Neural progenitor cell (in vitro differentiated cells): ENCODE measurements at regions not wholly inside any gene's neighbourhood (a gene's known extent, or its start where the extent isn't known, plus 50 kb on each side); places are given as distances from the start of the nearest gene placed in this dataset.

ENCODE experiments used
- DNase-seq: peaks from one replicate; pipeline ENCODE4 v3.0.0-alpha.2; 2016; ENCODE audit warnings: low spot score
- H2AFZ ChIP-seq: fragments of 200-600 bp; sonication (generic); replicated peaks from 2 replicates; pipeline ENCODE4 v1.6.1; 2016; ENCODE audit warnings: antibody characterized with exemption
- H3F3A ChIP-seq: fragments of 200-600 bp; sonication (generic); 2 replicates; pipeline ENCODE4 v1.6.1; 2016; ENCODE audit warnings: antibody characterized with exemption, low read depth
- H3K27ac ChIP-seq: fragments of 200-600 bp; sonication (generic); 2 replicates; pipeline ENCODE4 v1.5.1; 2016; ENCODE audit warnings: mild to moderate bottlenecking
- H3K27me3 ChIP-seq: fragments of 200-600 bp; sonication (generic); 2 replicates; pipeline ENCODE4 v1.6.1; 2016; ENCODE audit warnings: mild to moderate bottlenecking, moderate library complexity
- H3K36me3 ChIP-seq: fragments of 200-600 bp; sonication (generic); 2 replicates; pipeline ENCODE4 v1.5.1; 2016
- H3K4me1 ChIP-seq: fragments of 200-600 bp; sonication (generic); 2 replicates; pipeline ENCODE4 v1.6.1; 2016; ENCODE audit warnings: mixed run types
- H3K4me2 ChIP-seq: fragments of 200-600 bp; sonication (generic); 2 replicates; pipeline ENCODE4 v1.6.1; 2016
- H3K4me3 ChIP-seq: fragments of 200-600 bp; sonication (generic); 2 replicates; pipeline ENCODE4 v1.5.1; 2016
- H3K79me2 ChIP-seq: fragments of 200-600 bp; sonication (generic); 2 replicates; pipeline ENCODE4 v1.6.1; 2016; ENCODE audit warnings: low read depth
- H3K9ac ChIP-seq: fragments of 200-600 bp; sonication (generic); 2 replicates; pipeline ENCODE4 v1.6.1; 2016
- H3K9me3 ChIP-seq: fragments of 200-600 bp; sonication (generic); 2 replicates; pipeline ENCODE4 v1.5.1; 2016; ENCODE audit warnings: low read depth
- H4K20me1 ChIP-seq: fragments of 200-600 bp; sonication (generic); 2 replicates; pipeline ENCODE4 v1.6.1; 2016; ENCODE audit warnings: low read depth
- H3K27ac Mint-ChIP-seq: 3 replicates; pipeline ENCODE4 v1.8.0; 2021; ENCODE audit warnings: mixed read lengths
- H3K27me3 Mint-ChIP-seq: 2 replicates; pipeline ENCODE4 v1.8.0; 2022; ENCODE audit warnings: low read depth, mild to moderate bottlenecking, inconsistent platforms, moderate library complexity, mixed read lengths; ENCODE audit not compliant: insufficient read depth
- H3K36me3 Mint-ChIP-seq: 3 replicates; pipeline ENCODE4 v1.8.0; 2021; ENCODE audit warnings: mixed read lengths
- H3K4me1 Mint-ChIP-seq: 3 replicates; pipeline ENCODE4 v1.8.0; 2021; ENCODE audit warnings: mixed read lengths
- H3K4me3 Mint-ChIP-seq: 3 replicates; pipeline ENCODE4 v1.8.0; 2021; ENCODE audit warnings: mild to moderate bottlenecking, moderate library complexity, mixed read lengths
- H3K9me3 Mint-ChIP-seq: 3 replicates; pipeline ENCODE4 v1.8.0; 2020; ENCODE audit warnings: mixed read lengths
- EZH2 ChIP-seq: fragments of 200-600 bp; sonication (generic); IDR thresholded peaks from 2 replicates; pipeline ENCODE4 v1.6.1; 2017; ENCODE audit warnings: antibody characterized with exemption, mild to moderate bottlenecking, moderate library complexity
- EZH2phosphoT487 ChIP-seq: fragments of 200-600 bp; sonication (generic); IDR thresholded peaks from 2 replicates; pipeline ENCODE4 v1.6.1; 2017; ENCODE audit warnings: antibody characterized with exemption
- TF ChIP-seq, protein P1 (sequence below): fragments of 200-600 bp; sonication (generic); IDR thresholded peaks from 2 replicates; pipeline ENCODE4 v1.5.1; 2017; ENCODE audit warnings: antibody characterized with exemption, mild to moderate bottlenecking

DNA sequence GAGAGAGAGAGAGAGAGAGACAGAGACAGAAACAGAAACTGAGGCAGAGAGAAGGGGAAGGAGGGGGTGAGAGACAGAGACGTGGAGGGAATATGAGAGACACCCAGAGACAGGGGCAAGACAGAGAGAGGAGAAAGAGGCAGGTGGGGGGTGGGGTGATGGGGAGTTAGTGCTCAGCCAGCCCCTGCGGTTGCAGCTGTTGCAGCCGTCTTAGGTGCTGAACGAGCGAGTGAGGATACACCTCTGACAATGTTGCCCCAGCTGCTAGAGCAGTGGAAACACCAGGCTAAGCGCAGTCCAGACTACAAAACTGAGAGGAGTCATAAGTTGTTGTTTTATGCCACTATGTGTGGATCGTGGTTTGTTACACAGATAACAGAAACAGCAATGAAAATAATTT, 328.2 kb upstream of the SHH start:
- DNase-seq, result no peak

DNA sequence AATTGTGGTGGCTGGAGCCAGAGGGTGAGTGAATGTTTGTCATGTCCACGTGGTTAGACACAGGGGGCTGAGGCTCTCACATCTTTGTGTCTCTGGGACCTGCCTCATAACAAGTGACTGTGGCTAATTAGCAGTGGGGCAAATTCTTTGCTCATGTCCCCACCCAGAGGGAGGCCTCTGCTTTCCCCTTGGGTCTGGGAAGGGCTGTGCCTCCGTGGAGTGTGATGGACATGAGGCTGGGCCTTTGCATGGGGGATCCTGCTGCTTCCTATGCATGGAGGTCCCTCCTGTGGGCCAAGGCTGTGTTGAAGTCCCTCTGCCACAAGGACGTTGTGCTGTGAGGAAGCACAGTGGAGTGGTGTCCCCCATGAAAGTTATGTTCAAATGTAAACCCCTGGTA, 327.4 kb upstream of the SHH start:
- Histone ChIP-seq H3K27me3 (no peaks in the 10 kb centered on the region), H3K4me2 (no peak overlapping the region), H3K9me3 (no peaks in the 10 kb centered on the region), H3K4me3 (no peak overlapping the region), H3K4me1 (no peaks in the 10 kb centered on the region), H3K79me2 (no peaks in the 10 kb centered on the region), H2AFZ (no peak overlapping the region), H4K20me1 (no peaks in the 10 kb centered on the region), H3K27ac (no peak overlapping the region), H3F3A (no peaks in the 10 kb centered on the region), H3K9ac (no peak overlapping the region), H3K36me3 (no peaks in the 10 kb centered on the region)
- Mint-ChIP-seq H3K27ac (no peak overlapping the region), H3K27me3 (peaks cover 7% of the 10 kb centered on the region), H3K9me3 (no peaks in the 10 kb centered on the region), H3K4me1 (peaks cover 8% of the 10 kb centered on the region), H3K36me3 (no peaks in the 10 kb centered on the region), H3K4me3 (no peak overlapping the region)
- TF ChIP-seq EZH2phosphoT487, result no peak
- no peak for TF ChIP-seq EZH2
- TF ChIP-seq, protein P1, sequence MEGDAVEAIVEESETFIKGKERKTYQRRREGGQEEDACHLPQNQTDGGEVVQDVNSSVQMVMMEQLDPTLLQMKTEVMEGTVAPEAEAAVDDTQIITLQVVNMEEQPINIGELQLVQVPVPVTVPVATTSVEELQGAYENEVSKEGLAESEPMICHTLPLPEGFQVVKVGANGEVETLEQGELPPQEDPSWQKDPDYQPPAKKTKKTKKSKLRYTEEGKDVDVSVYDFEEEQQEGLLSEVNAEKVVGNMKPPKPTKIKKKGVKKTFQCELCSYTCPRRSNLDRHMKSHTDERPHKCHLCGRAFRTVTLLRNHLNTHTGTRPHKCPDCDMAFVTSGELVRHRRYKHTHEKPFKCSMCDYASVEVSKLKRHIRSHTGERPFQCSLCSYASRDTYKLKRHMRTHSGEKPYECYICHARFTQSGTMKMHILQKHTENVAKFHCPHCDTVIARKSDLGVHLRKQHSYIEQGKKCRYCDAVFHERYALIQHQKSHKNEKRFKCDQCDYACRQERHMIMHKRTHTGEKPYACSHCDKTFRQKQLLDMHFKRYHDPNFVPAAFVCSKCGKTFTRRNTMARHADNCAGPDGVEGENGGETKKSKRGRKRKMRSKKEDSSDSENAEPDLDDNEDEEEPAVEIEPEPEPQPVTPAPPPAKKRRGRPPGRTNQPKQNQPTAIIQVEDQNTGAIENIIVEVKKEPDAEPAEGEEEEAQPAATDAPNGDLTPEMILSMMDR, result no peak
- DNase-seq, result no peak

More for the DNA sequence above, 328.2 kb upstream of the SHH start:
- H3K9ac ChIP-seq, result no peak overlapping the region
- H3K4me2 ChIP-seq, result no peak overlapping the region
- no peaks in the 10 kb centered on the region for H3K36me3 ChIP-seq
- H3K36me3 Mint-ChIP-seq, result no peaks in the 10 kb centered on the region
- no peaks in the 10 kb centered on the region for H3K79me2 ChIP-seq
- no peaks in the 10 kb centered on the region for H3F3A ChIP-seq
- no peak overlapping the region for H2AFZ ChIP-seq
- peaks cover 8% of the 10 kb centered on the region for H3K4me1 Mint-ChIP-seq
- H3K27me3 Mint-ChIP-seq, result peaks cover 7% of the 10 kb centered on the region
- no peak overlapping the region for H3K27ac Mint-ChIP-seq
- H4K20me1 ChIP-seq, result no peaks in the 10 kb centered on the region
- H3K4me3 Mint-ChIP-seq, result no peak overlapping the region
- no peaks in the 10 kb centered on the region for H3K9me3 ChIP-seq
- no peaks in the 10 kb centered on the region for H3K4me1 ChIP-seq
- TF ChIP-seq EZH2 (no peak), EZH2phosphoT487 (no peak)
- TF ChIP-seq, protein P1, result no peak
- H3K27ac ChIP-seq, result no peak overlapping the region
- H3K27me3 ChIP-seq, result no peaks in the 10 kb centered on the region
- H3K9me3 Mint-ChIP-seq, result no peaks in the 10 kb centered on the region
- no peak overlapping the region for H3K4me3 ChIP-seq

DNA sequence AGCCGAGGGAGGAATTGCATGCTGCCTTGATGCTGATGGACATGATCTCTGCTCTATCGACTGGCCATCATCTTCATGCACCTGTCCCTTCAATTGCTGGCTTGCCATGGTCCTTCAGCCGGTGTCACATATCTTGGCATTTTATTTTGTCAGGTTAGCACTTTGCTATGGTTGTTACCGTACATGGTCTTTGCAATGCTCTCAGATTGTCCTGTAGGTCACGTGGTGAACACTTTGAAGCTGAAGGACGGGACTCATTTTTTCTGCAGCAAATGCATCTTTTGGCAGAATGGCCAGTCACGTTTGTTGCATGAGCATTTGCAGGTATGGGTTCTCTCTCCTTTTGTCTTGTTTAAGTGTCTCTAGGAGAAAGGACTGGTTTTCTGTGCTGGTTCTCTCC, 326.8 kb upstream of the SHH start:
- TF ChIP-seq EZH2 (no peak), EZH2phosphoT487 (no peak)
- TF ChIP-seq, protein P1, result no peak
- no peak overlapping the region for H3K4me3 ChIP-seq
- H3K27me3 Mint-ChIP-seq, result peaks cover 7% of the 10 kb centered on the region

DNA sequence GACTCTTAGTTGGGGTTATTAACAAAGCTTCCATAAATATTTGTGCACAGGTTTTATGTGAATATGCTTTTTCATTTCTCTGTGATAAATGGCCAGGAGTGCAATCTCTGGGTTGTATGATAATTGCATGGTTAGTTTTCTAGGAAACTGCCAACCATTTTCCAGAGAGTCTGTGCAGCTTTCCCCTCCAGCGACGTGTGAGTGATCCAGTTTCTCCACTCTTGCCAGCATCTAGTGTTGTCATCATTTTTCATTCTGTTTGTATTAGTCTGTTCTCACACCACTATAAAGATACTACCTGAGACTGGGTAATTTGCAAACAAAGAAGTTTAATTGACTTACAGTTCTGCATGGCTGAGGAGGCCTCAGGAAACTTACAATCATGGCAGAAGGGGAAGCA, 319.6 kb upstream of the SHH start:
- no peaks in the 10 kb centered on the region for H4K20me1 ChIP-seq
- H3K36me3 Mint-ChIP-seq, result no peaks in the 10 kb centered on the region
- no peaks in the 10 kb centered on the region for H3K4me1 ChIP-seq
- peaks cover 3% of the 10 kb centered on the region for H3K27me3 Mint-ChIP-seq
- no peak for DNase-seq
- no peak overlapping the region for H2AFZ ChIP-seq
- H3F3A ChIP-seq, result no peaks in the 10 kb centered on the region
- no peak overlapping the region for H3K27ac Mint-ChIP-seq
- H3K4me1 Mint-ChIP-seq, result no peaks in the 10 kb centered on the region
- H3K36me3 ChIP-seq, result no peaks in the 10 kb centered on the region
- H3K9me3 ChIP-seq, result no peaks in the 10 kb centered on the region
- no peak overlapping the region for H3K4me2 ChIP-seq
- no peaks in the 10 kb centered on the region for H3K79me2 ChIP-seq
- H3K4me3 Mint-ChIP-seq, result no peak overlapping the region
- no peaks in the 10 kb centered on the region for H3K27me3 ChIP-seq
- no peak overlapping the region for H3K9ac ChIP-seq
- no peaks in the 10 kb centered on the region for H3K9me3 Mint-ChIP-seq
- TF ChIP-seq, protein P1, result no peak
- TF ChIP-seq EZH2, result no peak
- H3K4me3 ChIP-seq, result no peak overlapping the region
- no peak overlapping the region for H3K27ac ChIP-seq

More for the DNA sequence above, 326.8 kb upstream of the SHH start:
- no peak overlapping the region for H3K27ac ChIP-seq
- no peaks in the 10 kb centered on the region for H3K4me1 ChIP-seq
- H3K36me3 ChIP-seq, result no peaks in the 10 kb centered on the region
- H3K79me2 ChIP-seq, result no peaks in the 10 kb centered on the region
- H3K4me2 ChIP-seq, result no peak overlapping the region
- Mint-ChIP-seq H3K27ac (no peak overlapping the region), H3K4me3 (no peak overlapping the region), H3K4me1 (peaks cover 8% of the 10 kb centered on the region), H3K9me3 (no peaks in the 10 kb centered on the region), H3K36me3 (no peaks in the 10 kb centered on the region)
- H3K9me3 ChIP-seq, result no peaks in the 10 kb centered on the region
- H3K27me3 ChIP-seq, result no peaks in the 10 kb centered on the region
- no peak overlapping the region for H3K9ac ChIP-seq
- H4K20me1 ChIP-seq, result no peaks in the 10 kb centered on the region
- no peaks in the 10 kb centered on the region for H3F3A ChIP-seq
- no peak overlapping the region for H2AFZ ChIP-seq
- no peak for DNase-seq
